Lower lobe of right lung (tissue), 2 donors: ENCODE measurements at regions not wholly inside any gene's neighbourhood (a gene's known extent, or its start where the extent isn't known, plus 50 kb on each side); places are given as distances from the start of the nearest gene placed in this dataset.

Experiments
- ATAC-seq, 2 donors: fragments of 200-7000 bp; cut with Tn5 transposase; one replicate each; pipeline ENCODE4 v1.9.1; 2020 to 2022; ENCODE audit warnings: mild to moderate bottlenecking in 2 of 2, moderate library complexity in 2 of 2
- DNase-seq: peaks from one replicate; pipeline ENCODE4 v3.0.0-alpha.2; 2020
- H3K27ac ChIP-seq: fragments of 200-600 bp; one replicate; pipeline ENCODE4 v1.8.0; 2022
- H3K27me3 ChIP-seq: fragments of 200-600 bp; one replicate; pipeline ENCODE4 v1.8.0; 2022; ENCODE audit warnings: low read depth
- H3K36me3 ChIP-seq: fragments of 200-600 bp; one replicate; pipeline ENCODE4 v1.8.0; 2022; ENCODE audit warnings: mild to moderate bottlenecking
- H3K4me1 ChIP-seq: fragments of 200-600 bp; one replicate; pipeline ENCODE4 v1.8.0; 2022
- H3K4me3 ChIP-seq: fragments of 200-600 bp; one replicate; pipeline ENCODE4 v1.8.0; 2022; ENCODE audit warnings: mild to moderate bottlenecking
- H3K9me3 ChIP-seq: fragments of 200-600 bp; one replicate; pipeline ENCODE4 v1.8.0; 2022
- intact Hi-C: fragments of 100-400 bp; cut with DNase I; formaldehyde crosslinking; loops from one replicate; pipeline ENCODE4 v1.11.0; 2022
- TF ChIP-seq, protein P1 (sequence below): fragments of 200-600 bp; IDR thresholded peaks from one replicate; pipeline ENCODE4 v1.8.0; 2022; ENCODE audit warnings: antibody characterized with exemption, mild to moderate bottlenecking
- donor health status: DM: no; HTN: yes; CAD: no; lungs with severe emphysema.

GRCh38 chr1:113192980-113193379 lies 120.0 kb downstream of the LRIG2 start:
- H3K9me3 ChIP-seq, result no peaks in the 10 kb centered on the region
- H3K4me1 ChIP-seq, result peaks cover 4% of the 10 kb centered on the region
- ATAC-seq (no peak), DNase-seq (no peak)
- H3K27me3 ChIP-seq, result no peaks in the 10 kb centered on the region
- no peak overlapping the region for H3K27ac ChIP-seq
- intact Hi-C loops, result no loop called here
- H3K4me3 ChIP-seq, result no peak overlapping the region
- TF ChIP-seq, protein P1, sequence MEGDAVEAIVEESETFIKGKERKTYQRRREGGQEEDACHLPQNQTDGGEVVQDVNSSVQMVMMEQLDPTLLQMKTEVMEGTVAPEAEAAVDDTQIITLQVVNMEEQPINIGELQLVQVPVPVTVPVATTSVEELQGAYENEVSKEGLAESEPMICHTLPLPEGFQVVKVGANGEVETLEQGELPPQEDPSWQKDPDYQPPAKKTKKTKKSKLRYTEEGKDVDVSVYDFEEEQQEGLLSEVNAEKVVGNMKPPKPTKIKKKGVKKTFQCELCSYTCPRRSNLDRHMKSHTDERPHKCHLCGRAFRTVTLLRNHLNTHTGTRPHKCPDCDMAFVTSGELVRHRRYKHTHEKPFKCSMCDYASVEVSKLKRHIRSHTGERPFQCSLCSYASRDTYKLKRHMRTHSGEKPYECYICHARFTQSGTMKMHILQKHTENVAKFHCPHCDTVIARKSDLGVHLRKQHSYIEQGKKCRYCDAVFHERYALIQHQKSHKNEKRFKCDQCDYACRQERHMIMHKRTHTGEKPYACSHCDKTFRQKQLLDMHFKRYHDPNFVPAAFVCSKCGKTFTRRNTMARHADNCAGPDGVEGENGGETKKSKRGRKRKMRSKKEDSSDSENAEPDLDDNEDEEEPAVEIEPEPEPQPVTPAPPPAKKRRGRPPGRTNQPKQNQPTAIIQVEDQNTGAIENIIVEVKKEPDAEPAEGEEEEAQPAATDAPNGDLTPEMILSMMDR, result no peak
- H3K36me3 ChIP-seq, result peaks cover 1% of the 10 kb centered on the region

DNA sequence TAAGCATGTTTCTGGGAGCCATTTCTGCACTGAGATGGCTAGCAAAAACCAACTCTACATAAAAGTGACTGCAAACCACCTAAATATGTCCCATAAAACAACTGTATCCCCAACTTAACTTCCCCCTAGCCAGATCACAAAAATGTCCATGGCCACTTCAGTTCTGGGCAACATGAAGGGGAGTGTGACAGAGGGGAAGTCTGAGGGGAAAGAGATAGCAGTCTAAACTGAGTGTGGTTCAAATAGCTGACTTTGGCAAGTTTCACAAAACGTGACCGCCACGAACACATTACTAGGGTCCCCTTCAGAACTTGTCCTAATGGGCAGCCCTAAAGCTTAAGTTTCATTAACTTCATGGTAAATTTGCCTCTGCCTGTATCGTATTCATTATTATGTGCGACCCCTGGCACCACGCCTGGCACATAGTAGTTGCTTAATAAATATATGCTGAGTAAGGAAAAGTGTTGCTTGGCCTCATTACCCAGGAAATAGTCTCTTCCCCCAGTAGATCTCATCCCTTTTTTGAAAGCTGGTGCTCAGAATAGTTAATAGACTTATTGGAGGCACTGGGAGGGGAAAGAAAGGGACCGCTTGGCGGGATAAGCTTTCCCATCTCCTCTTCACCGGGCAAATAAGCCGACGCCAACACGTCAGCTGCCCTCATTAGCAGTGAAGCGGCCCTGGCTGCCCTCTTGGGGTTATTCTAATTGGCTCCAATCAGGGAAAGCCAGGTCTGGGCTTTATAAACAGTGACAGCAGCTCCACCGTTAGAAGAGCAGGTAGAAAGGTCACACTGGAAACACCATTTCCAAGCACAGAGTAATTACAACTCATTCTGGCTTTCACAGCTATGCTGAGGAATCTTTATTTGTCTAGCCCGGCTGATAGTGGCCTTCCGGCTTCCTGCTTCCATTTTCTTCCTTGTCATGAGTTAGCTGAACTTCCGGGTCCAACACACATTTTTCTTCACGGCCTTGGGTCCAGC lies 122.1 kb downstream of the LRIG2 start:
- ATAC-seq (no peak), DNase-seq (no peak)
- no peak overlapping the region for H3K4me3 ChIP-seq
- intact Hi-C loops, result no loop called here
- TF ChIP-seq, protein P1, result no peak
- H3K9me3 ChIP-seq, result no peaks in the 10 kb centered on the region
- peaks cover 7% of the 10 kb centered on the region for H3K4me1 ChIP-seq
- no peaks in the 10 kb centered on the region for H3K27me3 ChIP-seq
- H3K27ac ChIP-seq, result no peak overlapping the region
- H3K36me3 ChIP-seq, result peaks cover 3% of the 10 kb centered on the region

- H3K9me3 ChIP-seq, result no peaks in the 10 kb centered on the region
- TF ChIP-seq, protein P1, result no peak
- H3K27ac ChIP-seq, result no peak overlapping the region
- no peak overlapping the region for H3K4me3 ChIP-seq
- intact Hi-C loops, result no loop called here
- DNase-seq, result no peak
- peaks cover 12% of the 10 kb centered on the region for H3K4me1 ChIP-seq
- no peaks in the 10 kb centered on the region for H3K27me3 ChIP-seq
- no peak for ATAC-seq
- H3K36me3 ChIP-seq, result peaks cover 3% of the 10 kb centered on the region
Observed at GRCh38 chr1:113197719-113198330, 124.8 kb downstream of the LRIG2 start.

DNA sequence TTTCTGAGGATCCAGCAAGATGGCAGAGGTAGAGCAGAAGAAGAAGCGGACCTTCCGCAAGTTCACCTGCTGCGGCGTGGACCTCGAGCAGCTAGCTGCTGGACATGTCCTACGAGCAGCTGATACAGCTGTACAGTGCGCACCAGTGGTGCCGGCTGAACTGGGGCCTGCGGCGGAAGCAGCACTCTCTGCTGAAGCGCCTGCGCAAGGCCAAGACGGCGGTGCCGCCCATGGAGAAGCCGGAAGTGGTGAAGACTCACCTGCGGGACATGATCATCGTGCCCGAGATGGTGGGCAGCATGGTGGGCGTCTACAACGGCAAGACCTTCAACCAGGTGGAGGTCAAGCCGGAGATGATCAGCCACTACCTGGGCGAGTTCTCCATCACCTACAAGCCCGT lies 125.8 kb downstream of the LRIG2 start:
- H3K36me3 ChIP-seq, result peaks cover 3% of the 10 kb centered on the region
- intact Hi-C loops, result no loop called here
- TF ChIP-seq, protein P1, result no peak

GRCh38 chr1:113199760-113200455 lies 126.9 kb downstream of the LRIG2 start:
- Histone ChIP-seq H3K27ac (peak overlapping the region; percentile 63), H3K4me1 (peaks cover 12% of the 10 kb centered on the region), H3K9me3 (no peaks in the 10 kb centered on the region), H3K36me3 (peaks cover 3% of the 10 kb centered on the region), H3K27me3 (no peaks in the 10 kb centered on the region), H3K4me3 (no peak overlapping the region)
- intact Hi-C loops, result no loop called here
- ATAC-seq (peak; percentile 97 to 98), DNase-seq (peak; percentile 70)
- TF ChIP-seq, protein P1, result no peak

More for the DNA sequence above, 125.8 kb downstream of the LRIG2 start:
- DNase-seq (no peak), ATAC-seq (no peak)
- Histone ChIP-seq H3K4me1 (peaks cover 12% of the 10 kb centered on the region), H3K4me3 (no peak overlapping the region), H3K9me3 (no peaks in the 10 kb centered on the region), H3K27ac (no peak overlapping the region), H3K27me3 (no peaks in the 10 kb centered on the region)
